ENCODE measurements at regions not wholly inside any gene's neighbourhood (a gene's known extent, or its start where the extent isn't known, plus 50 kb on each side); places are given as distances from the start of the nearest gene placed in this dataset.

- Histone ChIP-seq H3K9me3 (ENCODE audit: low read length) (no peaks in the 10 kb centered on the region), H3K27me3 (ENCODE audit: insufficient read depth, low read length) (no peaks in the 10 kb centered on the region), H2AFZ (ENCODE audit: low read length) (no peak overlapping the region), H3K9ac (ENCODE audit: low read length) (no peak overlapping the region), H3K36me3 (ENCODE audit: insufficient read depth, low read length) (no peaks in the 10 kb centered on the region), H3K4me1 (ENCODE audit: insufficient read depth, low read length, severe bottlenecking) (no peaks in the 10 kb centered on the region), H3K79me2 (ENCODE audit: insufficient read depth, low read length) (no peaks in the 10 kb centered on the region), H4K20me1 (ENCODE audit: insufficient read depth, low read length) (no peaks in the 10 kb centered on the region), H3K9me2 (ENCODE audit: low read depth, low read length) (no peaks in the 10 kb centered on the region), H3F3A (ENCODE audit: insufficient read depth, low read length) (no peaks in the 10 kb centered on the region), H3K27ac (ENCODE audit: low read depth, low read length, poor library complexity, severe bottlenecking) (no peak overlapping the region), H3K4me3 (ENCODE audit: low read depth, low read length, poor library complexity, severe bottlenecking) (no peak overlapping the region), H3K4me2 (ENCODE audit: low read length) (no peak overlapping the region)
- no peak for TF ChIP-seq CTCF (IDR thresholded peaks at IDR 0.05; ENCODE audit: low read length)
- no peak for TF ChIP-seq EZH2 (IDR thresholded peaks at IDR 0.05; ENCODE audit: borderline replicate concordance, low read length)
Observed at GRCh38 chr3:18669374-18669773, 244.2 kb upstream of the SATB1 start.

- Histone ChIP-seq H3K4me1 (ENCODE audit: insufficient read depth, low read length, severe bottlenecking) (no peaks in the 10 kb centered on the region), H3K9ac (ENCODE audit: low read length) (no peak overlapping the region), H3K4me2 (ENCODE audit: low read length) (no peak overlapping the region), H3K27me3 (ENCODE audit: insufficient read depth, low read length) (no peaks in the 10 kb centered on the region), H4K20me1 (ENCODE audit: insufficient read depth, low read length) (no peaks in the 10 kb centered on the region), H3K36me3 (ENCODE audit: insufficient read depth, low read length) (no peaks in the 10 kb centered on the region), H3F3A (ENCODE audit: insufficient read depth, low read length) (no peaks in the 10 kb centered on the region), H3K79me2 (ENCODE audit: insufficient read depth, low read length) (no peaks in the 10 kb centered on the region), H2AFZ (ENCODE audit: low read length) (no peak overlapping the region), H3K4me3 (ENCODE audit: low read depth, low read length, poor library complexity, severe bottlenecking) (no peak overlapping the region), H3K9me2 (ENCODE audit: low read depth, low read length) (no peaks in the 10 kb centered on the region), H3K27ac (ENCODE audit: low read depth, low read length, poor library complexity, severe bottlenecking) (no peak overlapping the region), H3K9me3 (ENCODE audit: low read length) (no peaks in the 10 kb centered on the region)
- TF ChIP-seq EZH2 (IDR thresholded peaks at IDR 0.05; ENCODE audit: borderline replicate concordance, low read length) (no peak), CTCF (IDR thresholded peaks at IDR 0.05; ENCODE audit: low read length) (no peak)
Observed at GRCh38 chr3:18667552-18667951, 242.4 kb upstream of the SATB1 start.

GRCh38 chr3:18666655-18667054 is 241.5 kb upstream of the SATB1 start:
- Histone ChIP-seq H3F3A (ENCODE audit: insufficient read depth, low read length) (no peaks in the 10 kb centered on the region), H3K9me2 (ENCODE audit: low read depth, low read length) (no peaks in the 10 kb centered on the region), H2AFZ (ENCODE audit: low read length) (no peak overlapping the region), H3K4me1 (ENCODE audit: insufficient read depth, low read length, severe bottlenecking) (no peaks in the 10 kb centered on the region), H3K36me3 (ENCODE audit: insufficient read depth, low read length) (no peaks in the 10 kb centered on the region), H3K27me3 (ENCODE audit: insufficient read depth, low read length) (no peaks in the 10 kb centered on the region), H3K79me2 (ENCODE audit: insufficient read depth, low read length) (no peaks in the 10 kb centered on the region), H3K4me2 (ENCODE audit: low read length) (no peak overlapping the region), H3K27ac (ENCODE audit: low read depth, low read length, poor library complexity, severe bottlenecking) (no peak overlapping the region), H4K20me1 (ENCODE audit: insufficient read depth, low read length) (no peaks in the 10 kb centered on the region), H3K9ac (ENCODE audit: low read length) (no peak overlapping the region), H3K4me3 (ENCODE audit: low read depth, low read length, poor library complexity, severe bottlenecking) (no peak overlapping the region), H3K9me3 (ENCODE audit: low read length) (no peaks in the 10 kb centered on the region)
- TF ChIP-seq EZH2 (IDR thresholded peaks at IDR 0.05; ENCODE audit: borderline replicate concordance, low read length), result no peak
- TF ChIP-seq CTCF (IDR thresholded peaks at IDR 0.05; ENCODE audit: low read length), result no peak
